Gastroesophageal sphincter (tissue), 4 donors: ENCODE measurements at regions not wholly inside any gene's neighbourhood (a gene's known extent, or its start where the extent isn't known, plus 50 kb on each side); places are given as distances from the start of the nearest gene placed in this dataset.

Experiments used
- ATAC-seq: fragments of 150-250 bp; one replicate; pipeline ENCODE4 v1.9.1; 2016; ENCODE audit warnings: mild to moderate bottlenecking, moderate library complexity
- H3K27ac ChIP-seq, 4 donors: fragments of 200-600 bp; sonication (generic) in 3 of 4; 1 replicate in 3 of 4; 2 replicates in 1 of 4; pipeline ENCODE4 v1.5.1; 2016 to 2019
- H3K27me3 ChIP-seq: fragments of 200-600 bp; sonication (generic); one replicate; pipeline ENCODE4 v1.5.1; 2019
- H3K36me3 ChIP-seq, 2 donors: fragments of 200-600 bp; sonication (generic); one replicate each; pipeline ENCODE4 v1.5.1; 2019; ENCODE audit warnings: control low read depth in 1 of 2
- H3K4me1 ChIP-seq, 3 donors: fragments of 200-600 bp; sonication (generic); 1 replicate in 2 of 3; 2 replicates in 1 of 3; pipeline ENCODE4 v1.5.1; 2016 to 2019; ENCODE audit warnings: control low read depth in 2 of 3
- H3K4me3 ChIP-seq, 2 donors: fragments of 200-600 bp; sonication (generic); one replicate each; pipeline ENCODE4 v1.5.1; 2019; ENCODE audit warnings: mild to moderate bottlenecking in 1 of 2, moderate library complexity in 1 of 2
- H3K9me3 ChIP-seq, 3 donors: fragments of 200-600 bp; sonication (generic); one replicate each; pipeline ENCODE4 v1.5.1; 2017 to 2019; ENCODE audit warnings: control low read depth in 2 of 3
- CTCF ChIP-seq, 4 experiments: fragments of 200-600 bp in 2 of 4; fragments of 450-650 bp in 2 of 4; sonication (generic) in 1 of 4; IDR thresholded peaks; one replicate each; pipeline ENCODE4 v1.5.1; 2017 to 2019; ENCODE audit warnings: antibody characterized with exemption in 4 of 4, mild to moderate bottlenecking in 2 of 4, moderate library complexity in 2 of 4
- EP300 ChIP-seq: sonication (generic); formaldehyde crosslinking; IDR thresholded peaks from one replicate; pipeline ENCODE4 v1.6.1; 2017; ENCODE audit warnings: antibody characterized with exemption, mild to moderate bottlenecking
- POLR2A ChIP-seq, 2 donors: fragments of 450-650 bp; IDR thresholded peaks; one replicate each; pipeline ENCODE4 v1.6.1; 2017; ENCODE audit warnings: antibody characterized with exemption in 2 of 2, mild to moderate bottlenecking in 2 of 2, moderate library complexity in 1 of 2
- POLR2AphosphoS5 ChIP-seq: sonication (generic); formaldehyde crosslinking; IDR thresholded peaks from one replicate; pipeline ENCODE4 v1.6.1; 2017; ENCODE audit warnings: antibody characterized with exemption
- WGBS, 2 donors: methylation state at CpG; one replicate each; pipeline ENCODE4 v1.1.5; 2018; ENCODE audit warnings: low coverage in 1 of 2; 5-methylcytosine and 5-hydroxymethylcytosine counted together

GRCh38 chr4:96913441-96914080, 1073.7 kb downstream of the PDHA2 start:
- Histone ChIP-seq H3K36me3 (no peaks in the 10 kb centered on the region), H3K4me1 (no peaks in the 10 kb centered on the region), H3K9me3 (no peaks in the 10 kb centered on the region), H3K27ac (no peak overlapping the region), H3K27me3 (no peaks in the 10 kb centered on the region), H3K4me3 (no peak overlapping the region)
- 25 to 59% methylated on average over 2 of the region's 2 CpGs for WGBS, 2 donors
- ATAC-seq, result no peak
- no peak for TF ChIP-seq POLR2A (IDR thresholded peaks at IDR 0.05)
- no peak for TF ChIP-seq POLR2AphosphoS5
- no peak for TF ChIP-seq CTCF (IDR thresholded peaks at IDR 0.05)
- TF ChIP-seq EP300, result no peak

- Histone ChIP-seq H3K27ac (no peak overlapping the region), H3K36me3 (no peaks in the 10 kb centered on the region), H3K9me3 (peaks cover 0 to 11% (median 0%) of the 10 kb centered on the region in 3 donors), H3K4me1 (no peaks in the 10 kb centered on the region), H3K4me3 (no peak overlapping the region), H3K27me3 (no peaks in the 10 kb centered on the region)
- TF ChIP-seq POLR2AphosphoS5, result no peak
- no peak for TF ChIP-seq CTCF (IDR thresholded peaks at IDR 0.05)
- no peak for TF ChIP-seq POLR2A (IDR thresholded peaks at IDR 0.05)
- no peak for TF ChIP-seq EP300
- 28 to 34% methylated on average over 4 of the region's 5 CpGs for WGBS, 2 donors
- ATAC-seq, result no peak
Measured at GRCh38 chr4:96916711-96917110, 1076.8 kb downstream of the PDHA2 start.

- no peak for ATAC-seq
- TF ChIP-seq CTCF (IDR thresholded peaks at IDR 0.05), result no peak
- TF ChIP-seq EP300, result no peak
- no peak for TF ChIP-seq POLR2A (IDR thresholded peaks at IDR 0.05)
- no peak for TF ChIP-seq POLR2AphosphoS5
- 90 to 91% methylated on average over 5 to 6 of the region's 6 CpGs for WGBS, 2 donors
- H3K9me3 ChIP-seq, result no peaks in the 10 kb centered on the region
- no peaks in the 10 kb centered on the region for H3K36me3 ChIP-seq
- H3K27me3 ChIP-seq, result no peaks in the 10 kb centered on the region
- no peaks in the 10 kb centered on the region for H3K4me1 ChIP-seq
- H3K27ac ChIP-seq, result no peak overlapping the region
- H3K4me3 ChIP-seq, result no peak overlapping the region
Measured at GRCh38 chr4:96936886-96937285, 1097.0 kb downstream of the PDHA2 start.

GRCh38 chr4:96946552-96946951, 1106.7 kb downstream of the PDHA2 start:
- H3K27ac ChIP-seq, result no peak overlapping the region
- no peaks in the 10 kb centered on the region for H3K27me3 ChIP-seq
- H3K9me3 ChIP-seq, result no peaks in the 10 kb centered on the region
- no peaks in the 10 kb centered on the region for H3K36me3 ChIP-seq
- no peak for ATAC-seq
- 83 to 94% methylated on average over 2 of the region's 2 CpGs for WGBS, 2 donors
- no peaks in the 10 kb centered on the region for H3K4me1 ChIP-seq
- no peak overlapping the region for H3K4me3 ChIP-seq
- no peak for TF ChIP-seq CTCF (IDR thresholded peaks at IDR 0.05)
- no peak for TF ChIP-seq EP300
- no peak for TF ChIP-seq POLR2AphosphoS5
- no peak for TF ChIP-seq POLR2A (IDR thresholded peaks at IDR 0.05)

- H3K4me1 ChIP-seq, result no peaks in the 10 kb centered on the region
- no peaks in the 10 kb centered on the region for H3K9me3 ChIP-seq
- ATAC-seq, result no peak
- 85% methylated on average over 1 of the region's 1 CpG; no CpG with 5 or more reads in 1 of the 2 donors for WGBS, 2 donors
- no peaks in the 10 kb centered on the region for H3K36me3 ChIP-seq
- no peak overlapping the region for H3K27ac ChIP-seq
- TF ChIP-seq POLR2AphosphoS5 (no peak), CTCF (IDR thresholded peaks at IDR 0.05) (no peak), POLR2A (IDR thresholded peaks at IDR 0.05) (no peak), EP300 (no peak)
- H3K4me3 ChIP-seq, result no peak overlapping the region
- no peaks in the 10 kb centered on the region for H3K27me3 ChIP-seq
Measured at GRCh38 chr4:96952610-96953009, 1112.7 kb downstream of the PDHA2 start.
